Liver (tissue), 3 donors: ENCODE measurements at regions not wholly inside any gene's neighbourhood (a gene's known extent, or its start where the extent isn't known, plus 50 kb on each side); places are given as distances from the start of the nearest gene placed in this dataset.

Experiments used
- CTCF ChIP-seq: fragments of 150-350 bp; IDR thresholded peaks from 2 replicates; pipeline ENCODE4 v1.5.1; 2017; ENCODE audit warnings: improper control_type of control experiment, low read depth, low read length; ENCODE audit not compliant: missing input control
- FOXA1 ChIP-seq: IDR thresholded peaks from 2 replicates; pipeline ENCODE4 v1.6.1; 2016; ENCODE audit warnings: antibody characterized with exemption
- HNF4A ChIP-seq, 2 donors: conservative IDR thresholded peaks; 2 replicates each; pipeline ENCODE4 v1.6.1; 2016; ENCODE audit warnings: antibody characterized with exemption in 2 of 2, mild to moderate bottlenecking in 2 of 2
- JUND ChIP-seq, 2 donors: IDR thresholded peaks; 2 replicates each; pipeline ENCODE4 v1.6.1; 2016; ENCODE audit warnings: antibody characterized with exemption in 2 of 2
- MAX ChIP-seq: IDR thresholded peaks from 2 replicates; pipeline ENCODE4 v1.6.1; 2016; ENCODE audit warnings: antibody characterized with exemption
- NR2F2 ChIP-seq: IDR thresholded peaks from 2 replicates; pipeline ENCODE4 v1.6.1; 2016; ENCODE audit warnings: antibody characterized with exemption
- RXRA ChIP-seq, 2 donors: IDR thresholded peaks; 2 replicates each; pipeline ENCODE4 v1.6.1; 2017 to 2018; ENCODE audit warnings: antibody characterized with exemption in 2 of 2, mild to moderate bottlenecking in 1 of 2
- TAF1 ChIP-seq: conservative IDR thresholded peaks from 2 replicates; pipeline ENCODE4 v1.6.1; 2016; ENCODE audit warnings: antibody characterized with exemption, mild to moderate bottlenecking
- YY1 ChIP-seq: IDR thresholded peaks from 2 replicates; pipeline ENCODE4 v1.6.1; 2016; ENCODE audit warnings: antibody characterized with exemption, mild to moderate bottlenecking
- ZBTB33 ChIP-seq: IDR thresholded peaks from 2 replicates; pipeline ENCODE4 v1.6.1; 2016; ENCODE audit warnings: antibody characterized with exemption
- TF ChIP-seq, protein P1 (sequence below): IDR thresholded peaks from 2 replicates; pipeline ENCODE4 v1.6.1; 2016; ENCODE audit warnings: antibody characterized with exemption, mild to moderate bottlenecking
- donor health status: healthy.
- donor health status: healthy.

GRCh38 chr5:54795777-54796176, 189.6 kb downstream of the ESM1 start:
- TF ChIP-seq FOXA1 = no peak
- TF ChIP-seq RXRA (IDR thresholded peaks at IDR 0.05) = no peak
- no peak for TF ChIP-seq TAF1
- TF ChIP-seq CTCF = no peak
- TF ChIP-seq, protein P1, sequence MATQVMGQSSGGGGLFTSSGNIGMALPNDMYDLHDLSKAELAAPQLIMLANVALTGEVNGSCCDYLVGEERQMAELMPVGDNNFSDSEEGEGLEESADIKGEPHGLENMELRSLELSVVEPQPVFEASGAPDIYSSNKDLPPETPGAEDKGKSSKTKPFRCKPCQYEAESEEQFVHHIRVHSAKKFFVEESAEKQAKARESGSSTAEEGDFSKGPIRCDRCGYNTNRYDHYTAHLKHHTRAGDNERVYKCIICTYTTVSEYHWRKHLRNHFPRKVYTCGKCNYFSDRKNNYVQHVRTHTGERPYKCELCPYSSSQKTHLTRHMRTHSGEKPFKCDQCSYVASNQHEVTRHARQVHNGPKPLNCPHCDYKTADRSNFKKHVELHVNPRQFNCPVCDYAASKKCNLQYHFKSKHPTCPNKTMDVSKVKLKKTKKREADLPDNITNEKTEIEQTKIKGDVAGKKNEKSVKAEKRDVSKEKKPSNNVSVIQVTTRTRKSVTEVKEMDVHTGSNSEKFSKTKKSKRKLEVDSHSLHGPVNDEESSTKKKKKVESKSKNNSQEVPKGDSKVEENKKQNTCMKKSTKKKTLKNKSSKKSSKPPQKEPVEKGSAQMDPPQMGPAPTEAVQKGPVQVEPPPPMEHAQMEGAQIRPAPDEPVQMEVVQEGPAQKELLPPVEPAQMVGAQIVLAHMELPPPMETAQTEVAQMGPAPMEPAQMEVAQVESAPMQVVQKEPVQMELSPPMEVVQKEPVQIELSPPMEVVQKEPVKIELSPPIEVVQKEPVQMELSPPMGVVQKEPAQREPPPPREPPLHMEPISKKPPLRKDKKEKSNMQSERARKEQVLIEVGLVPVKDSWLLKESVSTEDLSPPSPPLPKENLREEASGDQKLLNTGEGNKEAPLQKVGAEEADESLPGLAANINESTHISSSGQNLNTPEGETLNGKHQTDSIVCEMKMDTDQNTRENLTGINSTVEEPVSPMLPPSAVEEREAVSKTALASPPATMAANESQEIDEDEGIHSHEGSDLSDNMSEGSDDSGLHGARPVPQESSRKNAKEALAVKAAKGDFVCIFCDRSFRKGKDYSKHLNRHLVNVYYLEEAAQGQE = no peak
- no peak for TF ChIP-seq NR2F2
- no peak for TF ChIP-seq JUND (IDR thresholded peaks at IDR 0.05)
- TF ChIP-seq ZBTB33 = no peak
- no peak for TF ChIP-seq YY1
- TF ChIP-seq MAX = no peak
- TF ChIP-seq HNF4A (conservative IDR thresholded peaks at IDR 0.05) = no peak
